Neural progenitor cell (in vitro differentiated cells): ENCODE measurements at regions not wholly inside any gene's neighbourhood (a gene's known extent, or its start where the extent isn't known, plus 50 kb on each side); places are given as distances from the start of the nearest gene placed in this dataset.

Source experiments
- CTCF ChIP-seq: fragments of 200-600 bp; sonication (generic); IDR thresholded peaks from 2 replicates; pipeline ENCODE4 v1.5.1; 2017; ENCODE audit warnings: antibody characterized with exemption, mild to moderate bottlenecking
- EZH2 ChIP-seq: fragments of 200-600 bp; sonication (generic); IDR thresholded peaks from 2 replicates; pipeline ENCODE4 v1.6.1; 2017; ENCODE audit warnings: antibody characterized with exemption, mild to moderate bottlenecking, moderate library complexity

- TF ChIP-seq EZH2 (no peak), CTCF (no peak)
Measured at GRCh38 chr3:16033889-16034687, 140.4 kb upstream of the GALNT15 start.
